ENCODE measurements at regions not wholly inside any gene's neighbourhood (a gene's known extent, or its start where the extent isn't known, plus 50 kb on each side); places are given as distances from the start of the nearest gene placed in this dataset.

GRCh38 chr2:217314021-217314460, 454.2 kb upstream of the TNP1 start (continued):
- no peak for TF ChIP-seq RELB (IDR thresholded peaks at IDR 0.05; ENCODE audit: low read depth)
- TF ChIP-seq SRF (IDR thresholded peaks at IDR 0.05; ENCODE audit: low read depth in 2 of 2, low read length in 2 of 2) = no peak

GRCh38 chr2:217313386-217313785, 453.5 kb upstream of the TNP1 start:
- BruUV-seq (replicated peaks) = no TSS peak

More at GRCh38 chr2:217313386-217313785, 453.5 kb upstream of the TNP1 start:
- Histone ChIP-seq H3K27ac (ENCODE audit: control insufficient read depth, insufficient read depth) (no peak overlapping the region), H3K36me3 (ENCODE audit: control insufficient read depth in 2 of 2, insufficient read depth in 2 of 2, low read length in 1 of 2) (no peaks in the 10 kb centered on the region), H2AFZ (ENCODE audit: control insufficient read depth, low read depth, low read length) (no peak overlapping the region), H3K4me3 (no peak overlapping the region), H3K9me3 (replicated peaks; ENCODE audit: control insufficient read depth, insufficient read depth, low read length) (no peaks in the 10 kb centered on the region; the same call in 2 of the 3 replicates), H3K9ac (ENCODE audit: control insufficient read depth, insufficient read depth, low read length) (no peak overlapping the region), H4K20me1 (ENCODE audit: control insufficient read depth, insufficient read depth) (no peaks in the 10 kb centered on the region), H3K27me3 (replicated peaks in 1 of 2; ENCODE audit: control insufficient read depth in 2 of 2, insufficient read depth in 2 of 2, low read length in 1 of 2) (0 out of 4 replicates have a peak, but pooled peaks cover 0 to 2% of the 10 kb centered on the region in 2 experiments), H3K4me1 (ENCODE audit: control insufficient read depth, insufficient read depth, low read length) (no peaks in the 10 kb centered on the region), H3K79me2 (ENCODE audit: control insufficient read depth, insufficient read depth, low read length) (no peaks in the 10 kb centered on the region), H3K4me2 (ENCODE audit: control insufficient read depth, insufficient read depth) (no peak overlapping the region)
- DNase-seq (ENCODE audit: low read depth, low spot score) (no peak), FAIRE-seq (no peak), ATAC-seq (no peak)
- intact Hi-C loops (cut with micrococcal nuclease; ENCODE audit: unreplicated experiment) = no loop called here
- TF ChIP-seq ASH2L (IDR thresholded peaks at IDR 0.05; ENCODE audit: borderline replicate concordance, low read depth) (no peak), CHD1 (IDR thresholded peaks at IDR 0.05; ENCODE audit: low read depth, low read length) (no peak), MXI1 (IDR thresholded peaks at IDR 0.05; ENCODE audit: low read depth, low read length) (no peak), NR2C2 (IDR thresholded peaks at IDR 0.05; ENCODE audit: borderline replicate concordance, control insufficient read depth, insufficient read length, low read depth) (no peak), MEF2A (IDR thresholded peaks at IDR 0.05; ENCODE audit: insufficient read depth, low read depth, low read length) (no peak), EP300 (IDR thresholded peaks at IDR 0.05; ENCODE audit: borderline replicate concordance in 1 of 2, control insufficient read depth in 1 of 2, low read depth in 2 of 2, low read length in 2 of 2) (no peak), FOXK2 (IDR thresholded peaks at IDR 0.05) (no peak), POLR2AphosphoS5 (IDR thresholded peaks at IDR 0.05; ENCODE audit: low read length) (no peak), HCFC1 (IDR thresholded peaks at IDR 0.05; ENCODE audit: low read length) (no peak), TCF12 (IDR thresholded peaks at IDR 0.05; ENCODE audit: low read depth, low read length) (no peak), CHD4 (IDR thresholded peaks at IDR 0.05) (no peak), POLR2A (IDR thresholded peaks at IDR 0.05; ENCODE audit: low read depth, low read length) (no peak), MEF2B (IDR thresholded peaks at IDR 0.05; ENCODE audit: partially characterized antibody, poor library complexity, severe bottlenecking) (no peak), NRF1 (conservative IDR thresholded peaks at IDR 0.05; ENCODE audit: low read depth, low read length) (no peak), HSF1 (IDR thresholded peaks at IDR 0.05; ENCODE audit: low read depth, low read length) (no peak), CBX5 (IDR thresholded peaks at IDR 0.05; ENCODE audit: low read depth) (no peak), CREB1 (IDR thresholded peaks at IDR 0.05; ENCODE audit: low read depth) (no peak)
- in situ Hi-C loops (cut with MboI) = no loop called here
- ChIA-PET POLR2A (no interaction called here), RAD21 (ENCODE audit: unreplicated experiment) (no interaction called here), CTCF (no interaction called here), SMC1A (ENCODE audit: uncharacterized antibody, unreplicated experiment) (interaction anchor here (0.6 kb wide), 1 partner anchor 139 kb away, joined by 3 read pairs; no protein-coding TSS in a partner anchor)
- 23% methylated on average over 4 of the region's 4 CpGs for WGBS (ENCODE audit: insufficient coverage, insufficient replicate concordance, low lambda C conversion rate, missing lambda C conversion rate)

Data from GM12878 (cell line).